HG02970 (cell line): ENCODE measurements at regions not wholly inside any gene's neighbourhood (a gene's known extent, or its start where the extent isn't known, plus 50 kb on each side); places are given as distances from the start of the nearest gene placed in this dataset.

Experiments used
- ATAC-seq: cut with Tn5 transposase; IDR thresholded peaks from one replicate; pipeline ENCODE4 v1.9.1; 2021; ENCODE audit warnings: mild to moderate bottlenecking, moderate library complexity, moderate number of reproducible peaks; ENCODE audit not compliant: unreplicated experiment, low FRiP score

GRCh38 chr9:26026423-26027100 is 348.3 kb upstream of the TUSC1 start:
- ATAC-seq: no peak

GRCh38 chr9:26013199-26013598 is 335.0 kb upstream of the TUSC1 start:
- ATAC-seq: no peak

GRCh38 chr9:26012797-26013196 is 334.6 kb upstream of the TUSC1 start:
- no peak for ATAC-seq

GRCh38 chr9:25994605-25995004 is 316.4 kb upstream of the TUSC1 start:
- no peak for ATAC-seq

- ATAC-seq: no peak
These were observed 312.1 kb upstream of the TUSC1 start for GRCh38 chr9:25990376-25990775.

GRCh38 chr9:25975667-25976066 is 297.4 kb upstream of the TUSC1 start:
- ATAC-seq: no peak

GRCh38 chr9:25964239-25964638 is 286.0 kb upstream of the TUSC1 start:
- no peak for ATAC-seq

GRCh38 chr9:25960178-25960577 is 281.9 kb upstream of the TUSC1 start:
- ATAC-seq: no peak

- no peak for ATAC-seq
These were observed 276.0 kb upstream of the TUSC1 start for GRCh38 chr9:25954209-25954608.

- ATAC-seq: no peak
These were observed 269.9 kb upstream of the TUSC1 start for GRCh38 chr9:25948182-25948581.

GRCh38 chr9:25939126-25939525 is 260.9 kb upstream of the TUSC1 start:
- no peak for ATAC-seq

- ATAC-seq: no peak
These were observed 257.8 kb upstream of the TUSC1 start for GRCh38 chr9:25936031-25936430.

- ATAC-seq: no peak
These were observed 256.9 kb upstream of the TUSC1 start for GRCh38 chr9:25935188-25935587.

- no peak for ATAC-seq
These were observed 240.5 kb upstream of the TUSC1 start for GRCh38 chr9:25918761-25919160.

GRCh38 chr9:25917731-25918362 is 239.6 kb upstream of the TUSC1 start:
- ATAC-seq: no peak

- no peak for ATAC-seq
These were observed 235.6 kb upstream of the TUSC1 start for GRCh38 chr9:25913806-25914205.

GRCh38 chr9:25904701-25905100 is 226.5 kb upstream of the TUSC1 start:
- no peak for ATAC-seq

GRCh38 chr9:25891527-25891926 is 213.3 kb upstream of the TUSC1 start:
- no peak for ATAC-seq

GRCh38 chr9:25889661-25890060 is 211.4 kb upstream of the TUSC1 start:
- ATAC-seq: no peak

GRCh38 chr9:25876248-25876647 is 198.0 kb upstream of the TUSC1 start:
- ATAC-seq: no peak

GRCh38 chr9:25864509-25864908 is 186.3 kb upstream of the TUSC1 start:
- no peak for ATAC-seq

GRCh38 chr9:25861421-25861820 is 183.2 kb upstream of the TUSC1 start:
- no peak for ATAC-seq
